GM06990 (cell line): ENCODE measurements at regions not wholly inside any gene's neighbourhood (a gene's known extent, or its start where the extent isn't known, plus 50 kb on each side); places are given as distances from the start of the nearest gene placed in this dataset.
A peak's percentile ranks its signal among the peaks of the same experiment; 100 is the strongest.

Source experiments
- DNase-seq: peaks from one replicate; pipeline ENCODE4 v3.0.0-alpha.2; 2011; ENCODE audit not compliant: insufficient read length; ENCODE audit errors: extremely low read depth
- H3K27me3 ChIP-seq: replicated peaks from 2 replicates; pipeline ENCODE4 v1.6.0; 2011; ENCODE audit warnings: low read length; ENCODE audit not compliant: control insufficient read depth, insufficient read depth
- H3K36me3 ChIP-seq: 2 replicates; pipeline ENCODE4 v1.5.1; 2011; ENCODE audit warnings: low read length; ENCODE audit not compliant: control insufficient read depth, insufficient read depth
- H3K4me3 ChIP-seq: replicated peaks from 2 replicates; pipeline ENCODE4 v1.5.1; 2011; ENCODE audit warnings: low read depth, mild to moderate bottlenecking, control low read depth, low read length
- TF ChIP-seq, protein P1 (sequence below): IDR thresholded peaks from 2 replicates; pipeline ENCODE4 v1.5.1; 2011; ENCODE audit warnings: low read length, control low read depth, mild to moderate bottlenecking, inconsistent platforms; ENCODE audit not compliant: insufficient read depth, poor library complexity, severe bottlenecking

GRCh38 chr4:36493251-36493650 lies 211.8 kb downstream of the DTHD1 start:
- TF ChIP-seq, protein P1, sequence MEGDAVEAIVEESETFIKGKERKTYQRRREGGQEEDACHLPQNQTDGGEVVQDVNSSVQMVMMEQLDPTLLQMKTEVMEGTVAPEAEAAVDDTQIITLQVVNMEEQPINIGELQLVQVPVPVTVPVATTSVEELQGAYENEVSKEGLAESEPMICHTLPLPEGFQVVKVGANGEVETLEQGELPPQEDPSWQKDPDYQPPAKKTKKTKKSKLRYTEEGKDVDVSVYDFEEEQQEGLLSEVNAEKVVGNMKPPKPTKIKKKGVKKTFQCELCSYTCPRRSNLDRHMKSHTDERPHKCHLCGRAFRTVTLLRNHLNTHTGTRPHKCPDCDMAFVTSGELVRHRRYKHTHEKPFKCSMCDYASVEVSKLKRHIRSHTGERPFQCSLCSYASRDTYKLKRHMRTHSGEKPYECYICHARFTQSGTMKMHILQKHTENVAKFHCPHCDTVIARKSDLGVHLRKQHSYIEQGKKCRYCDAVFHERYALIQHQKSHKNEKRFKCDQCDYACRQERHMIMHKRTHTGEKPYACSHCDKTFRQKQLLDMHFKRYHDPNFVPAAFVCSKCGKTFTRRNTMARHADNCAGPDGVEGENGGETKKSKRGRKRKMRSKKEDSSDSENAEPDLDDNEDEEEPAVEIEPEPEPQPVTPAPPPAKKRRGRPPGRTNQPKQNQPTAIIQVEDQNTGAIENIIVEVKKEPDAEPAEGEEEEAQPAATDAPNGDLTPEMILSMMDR, result no peak

GRCh38 chr4:36494016-36494415 lies 212.6 kb downstream of the DTHD1 start:
- Histone ChIP-seq H3K36me3 (no peaks in the 10 kb centered on the region), H3K27me3 (no peaks in the 10 kb centered on the region), H3K4me3 (no peak overlapping the region)
- TF ChIP-seq, protein P1, result no peak
- DNase-seq, result peak; percentile 19

More at GRCh38 chr4:36493251-36493650, 211.8 kb downstream of the DTHD1 start:
- Histone ChIP-seq H3K4me3 (no peak overlapping the region), H3K27me3 (no peaks in the 10 kb centered on the region), H3K36me3 (no peaks in the 10 kb centered on the region)
- DNase-seq, result no peak

GRCh38 chr4:36494747-36495146 lies 213.3 kb downstream of the DTHD1 start:
- no peaks in the 10 kb centered on the region for H3K27me3 ChIP-seq
- TF ChIP-seq, protein P1, result no peak
- no peak overlapping the region for H3K4me3 ChIP-seq
- DNase-seq, result no peak
- H3K36me3 ChIP-seq, result no peaks in the 10 kb centered on the region

DNA sequence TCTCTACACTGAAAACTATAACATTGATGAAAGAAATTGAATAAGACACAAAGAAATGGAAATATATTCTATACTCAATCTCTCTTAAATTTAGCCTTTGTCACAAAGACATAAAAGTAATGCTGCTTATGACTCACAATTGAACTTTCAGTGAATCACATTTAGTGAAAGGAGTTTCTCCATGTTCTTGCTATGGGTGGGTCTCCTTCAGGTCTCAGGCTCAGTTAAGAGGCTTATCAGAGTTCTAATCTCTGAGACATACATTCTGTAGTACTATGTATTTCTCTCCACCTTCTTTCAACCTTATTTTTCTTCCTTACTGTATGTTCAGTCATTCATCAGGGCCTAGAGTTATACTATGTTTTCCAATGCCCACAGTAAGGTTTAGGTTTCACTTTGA lies 220.9 kb downstream of the DTHD1 start:
- DNase-seq, result no peak

GRCh38 chr4:36508394-36508793 lies 227.0 kb downstream of the DTHD1 start:
- Histone ChIP-seq H3K36me3 (no peaks in the 10 kb centered on the region), H3K27me3 (no peaks in the 10 kb centered on the region), H3K4me3 (no peak overlapping the region)
- TF ChIP-seq, protein P1, result no peak
- no peak for DNase-seq

More for the DNA sequence above, 220.9 kb downstream of the DTHD1 start:
- TF ChIP-seq, protein P1, result no peak
- Histone ChIP-seq H3K27me3 (no peaks in the 10 kb centered on the region), H3K4me3 (no peak overlapping the region), H3K36me3 (no peaks in the 10 kb centered on the region)

DNA sequence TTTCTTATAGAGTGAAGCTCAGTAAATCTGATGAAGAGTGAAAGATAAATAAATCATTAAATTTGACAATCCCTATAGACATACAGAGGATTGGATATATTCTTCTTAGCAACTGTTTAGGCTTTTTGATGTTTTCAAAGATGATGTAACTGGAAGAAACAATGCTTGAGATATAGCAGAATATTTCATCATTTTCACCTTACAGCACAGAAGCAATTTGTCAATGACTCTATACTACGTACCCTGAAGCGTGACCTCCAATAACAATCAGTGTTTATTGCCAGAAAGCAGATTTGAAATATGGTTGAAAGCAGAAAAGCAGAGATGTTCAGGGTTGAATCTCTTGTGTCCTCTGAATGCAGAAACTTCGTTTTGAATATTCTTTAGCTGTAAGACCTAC lies 228.4 kb downstream of the DTHD1 start:
- TF ChIP-seq, protein P1, result no peak
- no peak for DNase-seq

More for the DNA sequence above, 228.4 kb downstream of the DTHD1 start:
- no peak overlapping the region for H3K4me3 ChIP-seq
- H3K27me3 ChIP-seq, result no peaks in the 10 kb centered on the region
- no peaks in the 10 kb centered on the region for H3K36me3 ChIP-seq
